ENCODE measurements at regions not wholly inside any gene's neighbourhood (a gene's known extent, or its start where the extent isn't known, plus 50 kb on each side); places are given as distances from the start of the nearest gene placed in this dataset.

GRCh38 chr3:182083112-182083511 is 371.4 kb downstream of the SOX2 start:
- TF ChIP-seq CTCF (IDR thresholded peaks at IDR 0.05) = no peak
- no peak for TF ChIP-seq POLR2A (IDR thresholded peaks at IDR 0.05)

Measured in testis (tissue), 2 donors.